ENCODE measurements at regions not wholly inside any gene's neighbourhood (a gene's known extent, or its start where the extent isn't known, plus 50 kb on each side); places are given as distances from the start of the nearest gene placed in this dataset.

DNA sequence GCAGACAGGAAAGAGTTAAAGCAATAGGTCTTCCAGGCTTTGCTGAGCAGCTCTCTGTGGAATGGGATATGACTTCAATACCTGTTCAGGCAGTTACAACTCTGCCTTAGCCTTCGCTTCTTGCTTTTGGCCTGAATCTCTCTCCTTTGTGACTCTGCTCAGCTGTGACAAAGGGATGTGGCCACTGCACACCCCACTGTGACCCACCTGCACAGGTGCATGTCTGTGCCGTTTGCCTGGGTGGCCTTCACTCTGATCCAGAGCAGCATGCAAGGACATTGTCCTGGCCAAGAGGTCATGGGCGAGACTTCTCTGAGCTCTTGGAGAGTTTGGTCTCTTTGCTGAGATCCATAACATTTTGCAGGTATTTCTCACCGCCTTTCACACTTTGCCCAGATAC lies 891.3 kb downstream of the BRD1 start:
- TF ChIP-seq, protein P1, sequence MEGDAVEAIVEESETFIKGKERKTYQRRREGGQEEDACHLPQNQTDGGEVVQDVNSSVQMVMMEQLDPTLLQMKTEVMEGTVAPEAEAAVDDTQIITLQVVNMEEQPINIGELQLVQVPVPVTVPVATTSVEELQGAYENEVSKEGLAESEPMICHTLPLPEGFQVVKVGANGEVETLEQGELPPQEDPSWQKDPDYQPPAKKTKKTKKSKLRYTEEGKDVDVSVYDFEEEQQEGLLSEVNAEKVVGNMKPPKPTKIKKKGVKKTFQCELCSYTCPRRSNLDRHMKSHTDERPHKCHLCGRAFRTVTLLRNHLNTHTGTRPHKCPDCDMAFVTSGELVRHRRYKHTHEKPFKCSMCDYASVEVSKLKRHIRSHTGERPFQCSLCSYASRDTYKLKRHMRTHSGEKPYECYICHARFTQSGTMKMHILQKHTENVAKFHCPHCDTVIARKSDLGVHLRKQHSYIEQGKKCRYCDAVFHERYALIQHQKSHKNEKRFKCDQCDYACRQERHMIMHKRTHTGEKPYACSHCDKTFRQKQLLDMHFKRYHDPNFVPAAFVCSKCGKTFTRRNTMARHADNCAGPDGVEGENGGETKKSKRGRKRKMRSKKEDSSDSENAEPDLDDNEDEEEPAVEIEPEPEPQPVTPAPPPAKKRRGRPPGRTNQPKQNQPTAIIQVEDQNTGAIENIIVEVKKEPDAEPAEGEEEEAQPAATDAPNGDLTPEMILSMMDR (IDR thresholded peaks at IDR 0.05): no peak
- no peak for TF ChIP-seq POLR2A (IDR thresholded peaks at IDR 0.05)

All from esophagus squamous epithelium (tissue), 4 donors.